Prostate gland (tissue), 2 donors: ENCODE measurements at regions not wholly inside any gene's neighbourhood (a gene's known extent, or its start where the extent isn't known, plus 50 kb on each side); places are given as distances from the start of the nearest gene placed in this dataset.

Experiments
- DNase-seq: peaks from one replicate; pipeline ENCODE4 v3.0.0-alpha.2; 2019; ENCODE audit warnings: low spot score
- H3K27ac ChIP-seq, 2 donors: fragments of 200-600 bp; sonication (generic); 2 replicates each; pipeline ENCODE4 v1.5.1; 2017 to 2019
- H3K27me3 ChIP-seq: fragments of 200-600 bp; sonication (generic); replicated peaks from 2 replicates; pipeline ENCODE4 v1.5.1; 2019; ENCODE audit not compliant: insufficient read depth
- H3K36me3 ChIP-seq, 2 donors: fragments of 200-600 bp; sonication (generic); 1 replicate in 1 of 2; 2 replicates in 1 of 2; pipeline versions ENCODE4 v1.5.1 to v1.8.1; 2017 to 2019
- H3K4me1 ChIP-seq: fragments of 200-600 bp; sonication (generic); replicated peaks from 2 replicates; pipeline ENCODE4 v1.5.1; 2019
- H3K4me3 ChIP-seq, 2 donors: fragments of 200-600 bp; sonication (generic); 2 replicates each; pipeline ENCODE4 v1.5.1; 2017 to 2019
- H3K9me3 ChIP-seq: fragments of 200-600 bp; sonication (generic); 2 replicates; pipeline ENCODE4 v1.5.1; 2017
- POLR2A ChIP-seq: fragments of 450-650 bp; IDR thresholded peaks from one replicate; pipeline ENCODE4 v1.6.1; 2016; ENCODE audit warnings: antibody characterized with exemption, mild to moderate bottlenecking
- POLR2AphosphoS5 ChIP-seq: sonication (generic); formaldehyde crosslinking; IDR thresholded peaks from one replicate; pipeline ENCODE4 v1.6.1; 2017; ENCODE audit warnings: antibody characterized with exemption
- WGBS: methylation state at CpG from one replicate; pipeline ENCODE4 v1.1.5; 2018; 5-methylcytosine and 5-hydroxymethylcytosine counted together
- intact Hi-C: fragments of 100-400 bp; cut with DNase I; formaldehyde crosslinking; loops from one replicate; pipeline ENCODE4 v1.14.2; 2022
- TF ChIP-seq, protein P1 (sequence below), 4 experiments: fragments of 200-600 bp in 2 of 4; fragments of 450-650 bp in 2 of 4; sonication (generic) in 2 of 4; IDR thresholded peaks; 1 replicate in 3 of 4; 2 replicates in 1 of 4; pipeline ENCODE4 v1.5.1; 2016 to 2019; ENCODE audit warnings: antibody characterized with exemption in 4 of 4, mild to moderate bottlenecking in 2 of 4, moderate library complexity in 2 of 4

GRCh38 chr5:87079219-87079618 is 188.5 kb upstream of the RASA1 start:
- WGBS: 88% methylated on average over 2 of the region's 2 CpGs
- intact Hi-C loops: no loop called here

DNA sequence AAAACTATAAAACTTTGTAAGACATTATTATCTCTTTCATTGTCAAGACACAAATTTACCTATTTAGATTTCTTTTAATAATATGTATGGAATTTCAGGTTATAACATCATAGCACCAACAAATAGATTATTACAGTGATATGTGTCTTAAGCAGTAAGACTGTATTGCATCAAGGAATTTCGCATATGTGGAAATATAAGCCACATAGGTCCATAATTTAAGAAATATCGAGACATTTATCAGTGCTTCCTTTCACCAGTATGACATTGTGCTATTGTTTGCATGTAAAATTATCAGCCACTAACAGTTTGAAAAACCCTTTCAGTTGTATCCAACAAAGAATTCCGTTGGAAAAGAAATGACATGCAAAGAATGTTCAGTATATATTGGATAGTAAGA is 186.7 kb upstream of the RASA1 start:
- 41% methylated on average over 3 of the region's 3 CpGs for WGBS
- DNase-seq: no peak
- Histone ChIP-seq H3K27me3 (no peaks in the 10 kb centered on the region), H3K9me3 (no peaks in the 10 kb centered on the region), H3K4me1 (no peaks in the 10 kb centered on the region), H3K27ac (no peak overlapping the region), H3K4me3 (no peak overlapping the region), H3K36me3 (no peaks in the 10 kb centered on the region)
- intact Hi-C loops: no loop called here
- TF ChIP-seq, protein P1, sequence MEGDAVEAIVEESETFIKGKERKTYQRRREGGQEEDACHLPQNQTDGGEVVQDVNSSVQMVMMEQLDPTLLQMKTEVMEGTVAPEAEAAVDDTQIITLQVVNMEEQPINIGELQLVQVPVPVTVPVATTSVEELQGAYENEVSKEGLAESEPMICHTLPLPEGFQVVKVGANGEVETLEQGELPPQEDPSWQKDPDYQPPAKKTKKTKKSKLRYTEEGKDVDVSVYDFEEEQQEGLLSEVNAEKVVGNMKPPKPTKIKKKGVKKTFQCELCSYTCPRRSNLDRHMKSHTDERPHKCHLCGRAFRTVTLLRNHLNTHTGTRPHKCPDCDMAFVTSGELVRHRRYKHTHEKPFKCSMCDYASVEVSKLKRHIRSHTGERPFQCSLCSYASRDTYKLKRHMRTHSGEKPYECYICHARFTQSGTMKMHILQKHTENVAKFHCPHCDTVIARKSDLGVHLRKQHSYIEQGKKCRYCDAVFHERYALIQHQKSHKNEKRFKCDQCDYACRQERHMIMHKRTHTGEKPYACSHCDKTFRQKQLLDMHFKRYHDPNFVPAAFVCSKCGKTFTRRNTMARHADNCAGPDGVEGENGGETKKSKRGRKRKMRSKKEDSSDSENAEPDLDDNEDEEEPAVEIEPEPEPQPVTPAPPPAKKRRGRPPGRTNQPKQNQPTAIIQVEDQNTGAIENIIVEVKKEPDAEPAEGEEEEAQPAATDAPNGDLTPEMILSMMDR (IDR thresholded peaks at IDR 0.05): no peak
- TF ChIP-seq POLR2A (no peak), POLR2AphosphoS5 (no peak)

More at GRCh38 chr5:87079219-87079618, 188.5 kb upstream of the RASA1 start:
- Histone ChIP-seq H3K4me3 (no peak overlapping the region), H3K27me3 (no peaks in the 10 kb centered on the region), H3K27ac (no peak overlapping the region), H3K36me3 (no peaks in the 10 kb centered on the region), H3K9me3 (no peaks in the 10 kb centered on the region), H3K4me1 (no peaks in the 10 kb centered on the region)
- TF ChIP-seq POLR2AphosphoS5: no peak
- no peak for TF ChIP-seq POLR2A
- TF ChIP-seq, protein P1 (IDR thresholded peaks at IDR 0.05): no peak
- no peak for DNase-seq

- Histone ChIP-seq H3K36me3 (no peaks in the 10 kb centered on the region), H3K27me3 (no peaks in the 10 kb centered on the region), H3K9me3 (no peaks in the 10 kb centered on the region), H3K4me3 (no peak overlapping the region), H3K4me1 (no peaks in the 10 kb centered on the region), H3K27ac (no peak overlapping the region)
- WGBS: 12% methylated on average over 4 of the region's 4 CpGs
- DNase-seq: no peak
- no peak for TF ChIP-seq POLR2A
- intact Hi-C loops: no loop called here
Measured at GRCh38 chr5:87081511-87082372, 185.9 kb upstream of the RASA1 start.

DNA sequence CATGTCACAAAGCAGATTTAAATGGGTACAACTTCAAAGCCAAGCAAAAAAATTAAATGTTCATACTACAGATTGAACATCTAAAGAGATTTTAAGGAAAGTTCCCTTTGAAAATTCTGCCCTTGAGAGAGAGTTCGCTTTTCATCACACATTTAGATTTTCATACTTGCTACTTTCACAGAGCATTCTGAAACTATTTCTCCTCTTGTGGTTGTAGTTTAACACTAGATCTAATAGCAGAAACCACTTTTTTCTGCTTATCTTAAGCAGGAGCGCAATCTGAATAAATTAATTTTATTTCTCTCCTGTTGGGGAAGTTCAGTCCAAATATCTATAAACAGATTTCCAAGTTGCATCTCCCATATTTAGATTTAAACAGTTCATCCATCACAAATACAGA is 173.3 kb upstream of the RASA1 start:
- Histone ChIP-seq H3K27ac (no peak overlapping the region), H3K4me3 (no peak overlapping the region), H3K36me3 (no peaks in the 10 kb centered on the region), H3K9me3 (no peaks in the 10 kb centered on the region), H3K27me3 (no peaks in the 10 kb centered on the region), H3K4me1 (no peaks in the 10 kb centered on the region)
- TF ChIP-seq POLR2AphosphoS5 (no peak), POLR2A (no peak)
- TF ChIP-seq, protein P1 (IDR thresholded peaks at IDR 0.05): no peak
- intact Hi-C loops: no loop called here
- WGBS: 93% methylated on average over 2 of the region's 2 CpGs
- no peak for DNase-seq

- intact Hi-C loops: no loop called here
- no peaks in the 10 kb centered on the region for H3K4me1 ChIP-seq
- H3K9me3 ChIP-seq: no peaks in the 10 kb centered on the region
- H3K27ac ChIP-seq: no peak overlapping the region
- H3K27me3 ChIP-seq: no peaks in the 10 kb centered on the region
- DNase-seq: no peak
- WGBS: 55% methylated on average over 4 of the region's 4 CpGs
- H3K36me3 ChIP-seq: no peaks in the 10 kb centered on the region
- TF ChIP-seq POLR2AphosphoS5: no peak
- TF ChIP-seq, protein P1 (IDR thresholded peaks at IDR 0.05): no peak
- TF ChIP-seq POLR2A: no peak
- H3K4me3 ChIP-seq: no peak overlapping the region
Measured at GRCh38 chr5:87094833-87095232, 172.8 kb upstream of the RASA1 start.
